Astrocyte of the cerebellum (primary cell): ENCODE measurements at regions not wholly inside any gene's neighbourhood (a gene's known extent, or its start where the extent isn't known, plus 50 kb on each side); places are given as distances from the start of the nearest gene placed in this dataset.

Experiments
- DNase-seq: peaks from one replicate; pipeline ENCODE4 v3.0.0-alpha.2; 2011; ENCODE audit warnings: low read depth
- H3K4me3 ChIP-seq: 2 replicates; pipeline ENCODE4 v1.5.1; 2011; ENCODE audit warnings: mild to moderate bottlenecking, low read depth, low read length, moderate library complexity
- CTCF ChIP-seq: IDR thresholded peaks from 2 replicates; pipeline ENCODE4 v1.5.1; 2012; ENCODE audit warnings: low read length, low read depth, moderate library complexity, mild to moderate bottlenecking; ENCODE audit errors: missing control alignments
- in situ Hi-C: cut with HindIII; loops from 2 replicates; pipeline ENCODE4 v1.10.0; 2017; ENCODE audit warnings: low sequenced_read_pairs

- no peak for TF ChIP-seq CTCF
- no peak overlapping the region for H3K4me3 ChIP-seq
- DNase-seq = no peak
- in situ Hi-C loops = loop anchor here (5.0 kb wide), 1 partner anchor 38 kb away; no protein-coding TSS in a partner anchor
These were observed 300.7 kb upstream of the TBX3 start for GRCh38 chr12:114984634-114985061.

GRCh38 chr12:114982760-114983159, 298.8 kb upstream of the TBX3 start:
- DNase-seq = no peak
- TF ChIP-seq CTCF = no peak
- H3K4me3 ChIP-seq = no peak overlapping the region
- in situ Hi-C loops = loop anchor here (5.0 kb wide), 1 partner anchor 40 kb away; no protein-coding TSS in a partner anchor

- no peak for TF ChIP-seq CTCF
- H3K4me3 ChIP-seq = no peak overlapping the region
- no peak for DNase-seq
- in situ Hi-C loops = loop anchor here (5.0 kb wide), 1 partner anchor 41 kb away; no protein-coding TSS in a partner anchor
These were observed 297.1 kb upstream of the TBX3 start for GRCh38 chr12:114981036-114981435.

GRCh38 chr12:114976959-114977358, 293.0 kb upstream of the TBX3 start:
- H3K4me3 ChIP-seq = no peak overlapping the region
- in situ Hi-C loops = no loop called here
- TF ChIP-seq CTCF = no peak
- DNase-seq = no peak

GRCh38 chr12:114976372-114976771, 292.4 kb upstream of the TBX3 start:
- no peak for TF ChIP-seq CTCF
- no peak for DNase-seq
- no peak overlapping the region for H3K4me3 ChIP-seq
- in situ Hi-C loops = no loop called here

- TF ChIP-seq CTCF = no peak
- no peak overlapping the region for H3K4me3 ChIP-seq
- in situ Hi-C loops = no loop called here
- DNase-seq = no peak
These were observed 291.8 kb upstream of the TBX3 start for GRCh38 chr12:114975640-114976310.
